H1 (cell line): ENCODE measurements at regions not wholly inside any gene's neighbourhood (a gene's known extent, or its start where the extent isn't known, plus 50 kb on each side); places are given as distances from the start of the nearest gene placed in this dataset.

ENCODE experiments used
- CTCF ChIA-PET: fragments of 300-600 bp; sonication (Branson Sonifier 250); formaldehyde crosslinking; loops from one replicate; lab custom pipeline; 2021; ENCODE audit not compliant: partially characterized antibody; lab: Charles Lee
- POLR2A ChIA-PET: fragments of 300-600 bp; sonication (Branson Sonifier 250); formaldehyde crosslinking; loops from one replicate; lab custom pipeline; 2021; ENCODE audit warnings: inconsistent platforms; ENCODE audit not compliant: partially characterized antibody; lab: Charles Lee
- DNase-seq, 2 experiments: peaks; one replicate each; pipeline versions ENCODE4 v3.0.0 to v3.0.0-alpha.2; 2010 to 2022; ENCODE audit warnings: low spot score in 2 of 2, low read depth in 1 of 2, mixed read lengths in 1 of 2
- FAIRE-seq: peaks from 2 replicates; lab custom pipeline; 2011; peaks lifted over from hg19 to GRCh38; lab: Jason Lieb, UNC
- H2AFZ ChIP-seq: 2 replicates; pipeline ENCODE4 v1.8.1; 2012; ENCODE audit warnings: low read length, inconsistent platforms
- H2AK5ac ChIP-seq: 2 replicates; pipeline ENCODE4 v1.6.1; 2013; ENCODE audit warnings: low read depth, low read length
- H2BK120ac ChIP-seq: replicated peaks from 2 replicates; pipeline ENCODE3; 2013; ENCODE audit warnings: low read depth, low read length, inconsistent platforms
- H2BK12ac ChIP-seq: 2 replicates; pipeline ENCODE4 v1.6.1; 2013; ENCODE audit warnings: low read depth, low read length
- H2BK15ac ChIP-seq: 2 replicates; pipeline ENCODE4 v1.6.1; 2013; ENCODE audit warnings: low read length
- H2BK20ac ChIP-seq: 2 replicates; pipeline ENCODE4 v1.6.1; 2013; ENCODE audit warnings: low read length
- H2BK5ac ChIP-seq: 2 replicates; pipeline ENCODE4 v1.6.1; 2013; ENCODE audit warnings: low read depth, low read length
- H3K14ac ChIP-seq: 2 replicates; pipeline ENCODE4 v1.6.1; 2013; ENCODE audit warnings: inconsistent platforms; ENCODE audit not compliant: insufficient read length
- H3K18ac ChIP-seq: 2 replicates; pipeline ENCODE4 v1.6.1; 2013; ENCODE audit warnings: low read length; ENCODE audit errors: extremely low read depth
- H3K23ac ChIP-seq: 2 replicates; pipeline ENCODE4 v1.6.1; 2013; ENCODE audit warnings: inconsistent platforms; ENCODE audit not compliant: insufficient read length
- H3K23me2 ChIP-seq: 2 replicates; pipeline ENCODE4 v1.6.1; 2013; ENCODE audit warnings: low read depth, low read length
- H3K27ac ChIP-seq: 2 replicates; pipeline ENCODE4 v1.6.1; 2011; ENCODE audit warnings: low read depth, low read length, inconsistent platforms
- H3K27me3 ChIP-seq, 4 experiments: replicated peaks in 1 of 4; 1 replicate in 1 of 4; 2 replicates in 3 of 4; pipeline versions ENCODE4 v1.6.1 to v1.8.1; 2011 to 2013; ENCODE audit warnings: low read length in 3 of 4, mild to moderate bottlenecking in 3 of 4, inconsistent platforms in 2 of 4, mixed read lengths in 2 of 4, moderate library complexity in 1 of 4; ENCODE audit not compliant: control insufficient read depth in 3 of 4, insufficient read depth in 3 of 4; ENCODE audit errors: extremely low read depth in 1 of 4
- H3K36me3 ChIP-seq, 4 experiments: 2 replicates each; pipeline versions ENCODE4 v1.6.1 to v1.8.1; 2011 to 2013; ENCODE audit warnings: mild to moderate bottlenecking in 4 of 4, low read length in 3 of 4, moderate library complexity in 2 of 4, control low read depth in 1 of 4, inconsistent platforms in 1 of 4; ENCODE audit not compliant: insufficient read depth in 4 of 4, control insufficient read depth in 2 of 4
- H3K4ac ChIP-seq: replicated peaks from 2 replicates; pipeline ENCODE3; 2013; ENCODE audit warnings: low read length, low read depth, mixed read lengths, inconsistent platforms; ENCODE audit not compliant: insufficient read length
- H3K4me1 ChIP-seq, 4 experiments: replicated peaks in 1 of 4; 1 replicate in 1 of 4; 2 replicates in 3 of 4; pipeline versions ENCODE4 v1.6.1 to v1.8.1; 2011 to 2013; ENCODE audit warnings: low read length in 3 of 4, inconsistent platforms in 2 of 4, mixed read lengths in 1 of 4; ENCODE audit not compliant: insufficient read depth in 4 of 4, control insufficient read depth in 3 of 4
- H3K4me2 ChIP-seq, 2 experiments: 2 replicates each; pipeline versions ENCODE4 v1.6.1 to v1.8.1; 2011 to 2013; ENCODE audit warnings: low read depth in 2 of 2, low read length in 2 of 2, control low read depth in 1 of 2, inconsistent platforms in 1 of 2, mild to moderate bottlenecking in 1 of 2; ENCODE audit not compliant: insufficient read depth in 1 of 2
- H3K4me3 ChIP-seq, 4 experiments: fragments of 200-600, 300-600 bp in 1 of 4; sonication (generic), shearing (Covaris generic), sonication (Bioruptor Twin) in 1 of 4; 2 replicates each; pipeline versions ENCODE4 v1.5.1 to v1.8.1; 2011 to 2016; ENCODE audit warnings: low read length in 4 of 4, low read depth in 3 of 4, control low read depth in 2 of 4, inconsistent platforms in 2 of 4, mild to moderate bottlenecking in 2 of 4, mixed read lengths in 1 of 4, moderate library complexity in 1 of 4; ENCODE audit not compliant: insufficient read depth in 2 of 4; ENCODE audit errors: extremely low read depth in 1 of 4
- H3K56ac ChIP-seq: replicated peaks from 2 replicates; pipeline ENCODE3; 2013; ENCODE audit warnings: low read depth, mild to moderate bottlenecking, mixed read lengths, low read length, inconsistent platforms; ENCODE audit not compliant: insufficient read length
- H3K79me1 ChIP-seq: 2 replicates; pipeline ENCODE4 v1.6.1; 2013; ENCODE audit warnings: low read depth, low read length, control low read depth
- H3K79me2 ChIP-seq, 2 experiments: 2 replicates each; pipeline versions ENCODE4 v1.6.1 to v1.8.1; 2012 to 2013; ENCODE audit warnings: low read length in 2 of 2, mild to moderate bottlenecking in 2 of 2, inconsistent platforms in 1 of 2; ENCODE audit not compliant: insufficient read depth in 2 of 2, control insufficient read depth in 1 of 2
- H3K9ac ChIP-seq, 4 experiments: replicated peaks in 1 of 4; 1 replicate in 1 of 4; 2 replicates in 3 of 4; pipeline versions ENCODE4 v1.6.1 to v1.8.1; 2011 to 2013; ENCODE audit warnings: low read depth in 3 of 4, low read length in 3 of 4, control low read depth in 2 of 4, mild to moderate bottlenecking in 2 of 4, moderate library complexity in 2 of 4, inconsistent platforms in 1 of 4; ENCODE audit errors: extremely low read depth in 1 of 4
- H3K9me3 ChIP-seq, 2 experiments: 2 replicates each; pipeline versions ENCODE4 v1.6.1 to v1.8.1; 2012 to 2013; ENCODE audit warnings: mild to moderate bottlenecking in 2 of 2, moderate library complexity in 2 of 2, control low read depth in 1 of 2, inconsistent platforms in 1 of 2, low read depth in 1 of 2, low read length in 1 of 2, mixed read lengths in 1 of 2; ENCODE audit not compliant: insufficient read depth in 2 of 2
- H4K20me1 ChIP-seq, 2 experiments: replicated peaks in 1 of 2; 2 replicates each; pipeline versions ENCODE3 to v1.8.1; 2011 to 2013; ENCODE audit warnings: inconsistent platforms in 2 of 2, low read length in 2 of 2, mild to moderate bottlenecking in 1 of 2; ENCODE audit not compliant: insufficient read depth in 2 of 2, control insufficient read depth in 1 of 2
- H4K5ac ChIP-seq: 2 replicates; pipeline ENCODE4 v1.6.1; 2013; ENCODE audit warnings: low read length, low read depth, mixed read lengths, inconsistent platforms; ENCODE audit not compliant: insufficient read length
- H4K8ac ChIP-seq: 2 replicates; pipeline ENCODE4 v1.8.0; 2013; ENCODE audit warnings: mild to moderate bottlenecking, moderate library complexity, low read length, inconsistent platforms; ENCODE audit not compliant: insufficient read depth; ENCODE audit errors: extremely low read depth
- H4K91ac ChIP-seq: replicated peaks from 2 replicates; pipeline ENCODE3; 2013; ENCODE audit warnings: low read length, mixed read lengths, inconsistent platforms; ENCODE audit not compliant: insufficient read length
- ASH2L ChIP-seq: fragments of 200-600, 300-600 bp; sonication (generic); IDR thresholded peaks from one replicate; pipeline ENCODE4 v1.7.1; 2017; ENCODE audit warnings: low read length
- CTBP2 ChIP-seq: IDR thresholded peaks from 2 replicates; pipeline ENCODE4 v1.7.0; 2011; ENCODE audit warnings: borderline replicate concordance, mild to moderate bottlenecking, moderate library complexity, mixed read lengths, low read length; ENCODE audit not compliant: insufficient read depth, insufficient read length
- JUND ChIP-seq: IDR thresholded peaks from 2 replicates; pipeline ENCODE4 v1.6.1; 2011; ENCODE audit warnings: mild to moderate bottlenecking, improper control_type of control experiment, low read length
- POU5F1 ChIP-seq: IDR thresholded peaks from 2 replicates; pipeline ENCODE4 v1.6.1; 2011; ENCODE audit warnings: low read depth, mild to moderate bottlenecking, low read length, moderate library complexity
- SIX5 ChIP-seq: IDR thresholded peaks from 2 replicates; pipeline ENCODE4 v1.6.1; 2011; ENCODE audit warnings: mild to moderate bottlenecking, low read depth, low read length
- WGBS, 2 experiments: shearing (Covaris generic) in 1 of 2; methylation state at CpG; one replicate each; pipeline versions ENCODE4 v1.1.6 to v1.1.7; 2013 to 2015; ENCODE audit warnings: low lambda C conversion rate in 2 of 2, mixed read lengths in 2 of 2, inconsistent platforms in 1 of 2, low coverage in 1 of 2, missing lambda C conversion rate in 1 of 2; ENCODE audit not compliant: insufficient replicate concordance in 2 of 2, insufficient coverage in 1 of 2, insufficient read length in 1 of 2; ENCODE audit errors: extremely low coverage in 1 of 2, missing lambda C conversion rate in 1 of 2; 5-methylcytosine and 5-hydroxymethylcytosine counted together

- no peaks in the 10 kb centered on the region for H3K79me1 ChIP-seq
- H3K14ac ChIP-seq = no peak overlapping the region
- no peak overlapping the region for H2BK12ac ChIP-seq
- no peak overlapping the region for H3K9ac ChIP-seq
- FAIRE-seq (no peak), DNase-seq (no peak)
- H3K23ac ChIP-seq = no peak overlapping the region
- H2BK15ac ChIP-seq = no peak overlapping the region
- no peak overlapping the region for H2BK20ac ChIP-seq
- H2AK5ac ChIP-seq = no peak overlapping the region
- no peaks in the 10 kb centered on the region for H3K79me2 ChIP-seq
- peaks cover 0 to 1% (median 0%) of the 10 kb centered on the region in 4 experiments; a peak in 1 of 7 replicates for H3K27me3 ChIP-seq
- H4K20me1 ChIP-seq = no peaks in the 10 kb centered on the region
- H3K4me2 ChIP-seq = no peak overlapping the region
- H2BK120ac ChIP-seq = no peak overlapping the region
- no peak overlapping the region for H4K8ac ChIP-seq
- no peak overlapping the region for H2BK5ac ChIP-seq
- no peaks in the 10 kb centered on the region; a peak in 1 of 7 replicates for H3K4me1 ChIP-seq
- H3K9me3 ChIP-seq = no peaks in the 10 kb centered on the region
- H3K36me3 ChIP-seq = no peaks in the 10 kb centered on the region
- no peak overlapping the region for H4K5ac ChIP-seq
- ChIA-PET POLR2A (interaction anchor here (2.7 kb wide), 1 partner anchor 478 kb away, joined by 11 read pairs; the partner anchor contains the start of gene CITED2), CTCF (interaction anchor here (0.5 to 3.9 kb wide), 3 partner anchors 28 to 486 kb away, joined by 4 to 16 read pairs (median 4); no protein-coding TSS in a partner anchor)
- no peak overlapping the region for H3K4me3 ChIP-seq
- H3K27ac ChIP-seq = no peak overlapping the region
- WGBS, 2 experiments = 84% methylated on average over 3 of the region's 3 CpGs; no CpG with 5 or more reads in 1 of the 2 experiments
- no peak overlapping the region for H3K18ac ChIP-seq
- peak overlapping the region; percentile 91; the same call in 1 of the 2 replicates for H2AFZ ChIP-seq
- H3K23me2 ChIP-seq = no peaks in the 10 kb centered on the region
- no peak overlapping the region for H4K91ac ChIP-seq
- no peak overlapping the region for H3K56ac ChIP-seq
- H3K4ac ChIP-seq = no peak overlapping the region
- TF ChIP-seq POU5F1 = no peak
- no peak for TF ChIP-seq CTBP2
- TF ChIP-seq JUND = no peak
- TF ChIP-seq ASH2L = no peak
- TF ChIP-seq SIX5 = no peak
Measured at GRCh38 chr6:139853302-139853992, 479.0 kb upstream of the CITED2 start.
